ENCODE measurements at regions not wholly inside any gene's neighbourhood (a gene's known extent, or its start where the extent isn't known, plus 50 kb on each side); places are given as distances from the start of the nearest gene placed in this dataset.

- no peaks in the 10 kb centered on the region for H3K36me3 Mint-ChIP-seq
- peaks cover 5 to 18% of the 10 kb centered on the region in 2 donors for H3K9me3 Mint-ChIP-seq
- DNase-seq (ENCODE audit: low spot score in 2 of 2) (peak in 1 of 2 donors; percentile 5), ATAC-seq (peak in 1 of 2 donors; percentile 47)
- H3K27ac Mint-ChIP-seq: peak overlapping the region; percentile 30 to 40
Measured at GRCh38 chr4:38242822-38243387, 282.7 kb downstream of the PTTG2 start.

DNA sequence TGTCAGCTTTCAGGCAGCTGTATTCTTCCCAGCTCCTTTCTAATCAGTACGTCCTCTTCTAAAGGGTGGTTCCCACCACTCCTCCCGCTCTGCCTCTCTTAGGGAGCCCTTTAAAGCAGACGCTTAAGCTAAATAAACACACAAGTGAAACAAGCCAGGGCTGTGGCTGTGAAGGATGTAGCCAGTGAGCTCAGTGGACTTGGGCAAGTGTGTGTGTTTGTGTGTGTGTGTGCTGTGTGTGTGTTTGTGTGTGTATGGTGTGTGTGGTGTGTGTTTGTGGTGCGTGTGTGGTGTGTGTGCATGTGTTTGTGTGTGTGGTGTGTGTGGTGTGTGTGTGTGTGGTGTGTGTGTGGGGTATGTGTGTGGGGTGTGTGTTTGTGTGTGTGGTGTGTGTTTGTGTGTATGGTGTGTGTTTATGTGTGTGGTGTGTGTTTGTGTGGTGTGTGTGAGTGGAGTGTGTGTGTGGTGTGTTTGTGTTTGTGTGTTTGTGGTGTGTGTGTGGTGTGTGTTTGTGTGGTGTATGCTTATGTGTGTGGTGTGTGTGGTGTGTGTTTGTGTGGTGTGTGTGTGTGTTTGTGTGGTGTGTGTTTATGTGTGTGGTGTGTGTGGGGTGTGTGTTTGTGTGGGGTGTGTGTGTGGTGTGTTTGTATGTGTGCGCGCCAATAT lies 283.3 kb downstream of the PTTG2 start:
- ATAC-seq: peak in 1 of 2 donors; percentile 41
- Mint-ChIP-seq H3K9me3 (peaks cover 5 to 18% of the 10 kb centered on the region in 2 donors), H3K27ac (peak overlapping the region in 1 of 2 donors; percentile 30), H3K36me3 (no peaks in the 10 kb centered on the region)
- DNase-seq (ENCODE audit: low spot score in 2 of 2): no peak

DNA sequence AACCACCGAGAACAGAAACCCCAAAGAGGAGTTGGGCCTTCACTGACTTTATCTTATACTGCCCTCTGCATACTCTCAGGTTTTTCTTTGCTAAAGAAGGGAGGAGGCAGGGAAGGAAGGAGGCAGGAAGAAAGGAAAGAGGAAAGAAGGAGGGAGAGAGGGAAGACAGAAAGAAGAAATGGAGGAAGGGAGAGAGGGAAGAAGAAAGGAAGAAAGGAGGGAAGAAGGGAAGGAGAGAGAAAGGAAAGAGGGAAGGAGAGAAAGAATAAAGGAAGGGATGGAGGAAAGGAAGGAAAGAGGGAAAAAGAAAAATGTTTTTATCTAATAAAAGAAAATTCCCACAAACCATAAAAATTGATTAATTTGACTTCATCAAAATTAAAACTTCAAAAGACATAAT lies 294.6 kb downstream of the PTTG2 start:
- Mint-ChIP-seq H3K27ac (no peak overlapping the region), H3K36me3 (peaks cover 15 to 30% of the 10 kb centered on the region in 2 donors), H3K9me3 (peaks cover 13 to 31% of the 10 kb centered on the region in 2 donors)
- ATAC-seq (no peak), DNase-seq (ENCODE audit: low spot score in 2 of 2) (no peak)

DNA sequence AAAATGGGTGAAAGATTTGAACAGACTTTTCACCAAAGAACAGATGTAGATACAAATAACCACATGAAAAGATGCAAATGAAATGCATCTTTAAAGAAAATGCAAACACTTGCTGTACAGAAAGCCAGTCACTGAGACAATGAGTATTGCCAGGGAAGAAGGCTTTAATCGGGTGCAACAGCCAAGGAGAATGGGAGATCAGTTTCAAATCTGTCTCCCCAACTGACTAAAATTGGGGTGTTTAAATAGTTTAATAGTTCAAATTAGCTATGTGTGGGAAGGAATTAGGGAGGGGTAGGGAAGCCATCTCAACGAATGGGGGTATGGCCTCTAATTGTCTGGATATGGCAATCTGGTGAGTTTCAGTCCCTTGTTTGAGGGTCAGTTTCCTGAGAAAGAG lies 295.4 kb downstream of the PTTG2 start:
- H3K36me3 Mint-ChIP-seq: peaks cover 15 to 23% of the 10 kb centered on the region in 2 donors
- ATAC-seq (no peak), DNase-seq (ENCODE audit: low spot score in 2 of 2) (no peak)
- H3K9me3 Mint-ChIP-seq: peaks cover 13 to 24% of the 10 kb centered on the region in 2 donors
- no peak overlapping the region for H3K27ac Mint-ChIP-seq

- ATAC-seq (peak; percentile 41 to 74), DNase-seq (ENCODE audit: low spot score in 2 of 2) (no peak)
- no peaks in the 10 kb centered on the region for H3K9me3 Mint-ChIP-seq
- H3K36me3 Mint-ChIP-seq: no peaks in the 10 kb centered on the region
- no peak overlapping the region for H3K27ac Mint-ChIP-seq
Measured at GRCh38 chr4:38266616-38267015, 306.4 kb downstream of the PTTG2 start.

- Mint-ChIP-seq H3K36me3 (no peaks in the 10 kb centered on the region), H3K27ac (no peak overlapping the region)
- ATAC-seq: no peak
Measured at GRCh38 chr4:38268108-38268820, 308.1 kb downstream of the PTTG2 start.

GRCh38 chr4:38268837-38269236 lies 308.6 kb downstream of the PTTG2 start:
- ATAC-seq: no peak
- no peaks in the 10 kb centered on the region for H3K36me3 Mint-ChIP-seq
- no peak overlapping the region for H3K27ac Mint-ChIP-seq
- no peak for DNase-seq (ENCODE audit: low spot score in 2 of 2)
- no peaks in the 10 kb centered on the region for H3K9me3 Mint-ChIP-seq

More at GRCh38 chr4:38268108-38268820, 308.1 kb downstream of the PTTG2 start:
- no peak for DNase-seq (ENCODE audit: low spot score in 2 of 2)
- H3K9me3 Mint-ChIP-seq: no peaks in the 10 kb centered on the region

DNA sequence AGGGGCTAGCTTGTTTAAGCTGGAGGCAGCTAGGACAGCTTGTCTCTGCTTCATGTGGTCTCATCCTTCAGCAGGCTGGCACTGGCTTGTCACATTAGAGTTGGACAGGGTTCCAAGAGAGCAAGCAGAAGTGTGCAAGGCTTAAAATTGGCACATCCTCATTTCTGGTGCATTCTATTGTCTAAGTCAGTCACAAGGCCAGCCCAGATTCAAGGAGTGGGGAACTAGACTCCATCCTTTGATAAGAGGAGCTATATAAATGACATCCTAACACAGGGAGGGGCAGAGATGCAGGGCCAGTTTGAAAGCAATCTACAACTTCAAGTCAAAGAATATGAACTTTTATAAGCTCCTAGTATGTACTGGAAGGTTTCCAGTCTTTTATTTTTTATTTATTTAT lies 313.2 kb downstream of the PTTG2 start:
- H3K27ac Mint-ChIP-seq: no peak overlapping the region
- DNase-seq (ENCODE audit: low spot score in 2 of 2) (no peak), ATAC-seq (no peak)
- H3K9me3 Mint-ChIP-seq: no peaks in the 10 kb centered on the region
- peaks cover 0 to 9% of the 10 kb centered on the region in 2 donors for H3K36me3 Mint-ChIP-seq

GRCh38 chr4:38275331-38276100 lies 315.3 kb downstream of the PTTG2 start:
- H3K36me3 Mint-ChIP-seq: peaks cover 0 to 9% of the 10 kb centered on the region in 2 donors
- no peak overlapping the region for H3K27ac Mint-ChIP-seq
- no peaks in the 10 kb centered on the region for H3K9me3 Mint-ChIP-seq
- no peak for DNase-seq (ENCODE audit: low spot score in 2 of 2)
- no peak for ATAC-seq

- no peak overlapping the region for H3K27ac Mint-ChIP-seq
- no peaks in the 10 kb centered on the region for H3K9me3 Mint-ChIP-seq
- peaks cover 0 to 9% of the 10 kb centered on the region in 2 donors for H3K36me3 Mint-ChIP-seq
- DNase-seq (ENCODE audit: low spot score in 2 of 2): no peak
- no peak for ATAC-seq
Measured at GRCh38 chr4:38278255-38278654, 318.1 kb downstream of the PTTG2 start.

DNA sequence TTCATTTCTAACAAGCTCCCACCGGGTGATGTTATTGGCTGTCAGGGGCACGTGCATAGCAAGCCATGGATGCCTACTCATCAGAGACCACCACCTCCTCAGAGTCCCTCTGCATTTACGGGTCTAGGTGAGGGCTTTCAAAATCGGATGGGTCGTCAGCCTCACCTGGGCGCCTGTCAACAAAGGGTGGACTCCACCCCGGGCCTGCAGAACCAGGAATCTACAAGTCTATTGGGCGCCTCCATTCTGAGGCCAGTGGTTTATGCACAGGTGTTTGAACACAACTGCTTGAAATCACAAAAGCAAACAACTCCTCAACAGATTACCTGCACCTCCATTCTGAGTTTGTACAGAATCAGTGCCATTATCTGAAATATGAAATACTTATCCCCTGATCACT lies 318.9 kb downstream of the PTTG2 start:
- H3K36me3 Mint-ChIP-seq: peaks cover 0 to 9% of the 10 kb centered on the region in 2 donors
- H3K27ac Mint-ChIP-seq: no peak overlapping the region
- H3K9me3 Mint-ChIP-seq: no peaks in the 10 kb centered on the region
- no peak for DNase-seq (ENCODE audit: low spot score in 2 of 2)
- ATAC-seq: no peak

GRCh38 chr4:38279650-38280322 lies 319.6 kb downstream of the PTTG2 start:
- DNase-seq (ENCODE audit: low spot score in 2 of 2) (no peak), ATAC-seq (no peak)
- Mint-ChIP-seq H3K36me3 (peaks cover 0 to 9% of the 10 kb centered on the region in 2 donors), H3K9me3 (no peaks in the 10 kb centered on the region), H3K27ac (no peak overlapping the region)

DNA sequence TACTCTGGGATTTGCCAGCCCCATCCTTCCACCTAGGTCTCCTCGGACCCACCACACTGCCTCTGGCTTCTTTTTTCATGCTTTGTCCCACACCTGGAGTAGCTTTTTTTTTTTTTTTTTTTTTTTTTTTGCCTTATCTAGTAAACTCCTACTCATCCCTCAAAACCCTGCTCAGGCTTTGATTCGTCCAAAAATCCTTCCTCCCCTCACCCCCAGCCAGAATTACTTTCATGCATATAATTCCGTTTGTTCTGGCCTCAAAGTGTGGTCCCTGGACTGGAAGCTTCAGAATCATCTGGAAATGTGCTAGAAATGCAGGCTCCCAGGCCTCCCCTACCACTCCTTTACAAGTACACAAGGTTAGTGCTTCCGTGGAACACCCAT lies 320.1 kb downstream of the PTTG2 start:
- Mint-ChIP-seq H3K36me3 (peaks cover 0 to 9% of the 10 kb centered on the region in 2 donors), H3K9me3 (no peaks in the 10 kb centered on the region), H3K27ac (no peak overlapping the region)
- no peak for DNase-seq (ENCODE audit: low spot score in 2 of 2)
- no peak for ATAC-seq

DNA sequence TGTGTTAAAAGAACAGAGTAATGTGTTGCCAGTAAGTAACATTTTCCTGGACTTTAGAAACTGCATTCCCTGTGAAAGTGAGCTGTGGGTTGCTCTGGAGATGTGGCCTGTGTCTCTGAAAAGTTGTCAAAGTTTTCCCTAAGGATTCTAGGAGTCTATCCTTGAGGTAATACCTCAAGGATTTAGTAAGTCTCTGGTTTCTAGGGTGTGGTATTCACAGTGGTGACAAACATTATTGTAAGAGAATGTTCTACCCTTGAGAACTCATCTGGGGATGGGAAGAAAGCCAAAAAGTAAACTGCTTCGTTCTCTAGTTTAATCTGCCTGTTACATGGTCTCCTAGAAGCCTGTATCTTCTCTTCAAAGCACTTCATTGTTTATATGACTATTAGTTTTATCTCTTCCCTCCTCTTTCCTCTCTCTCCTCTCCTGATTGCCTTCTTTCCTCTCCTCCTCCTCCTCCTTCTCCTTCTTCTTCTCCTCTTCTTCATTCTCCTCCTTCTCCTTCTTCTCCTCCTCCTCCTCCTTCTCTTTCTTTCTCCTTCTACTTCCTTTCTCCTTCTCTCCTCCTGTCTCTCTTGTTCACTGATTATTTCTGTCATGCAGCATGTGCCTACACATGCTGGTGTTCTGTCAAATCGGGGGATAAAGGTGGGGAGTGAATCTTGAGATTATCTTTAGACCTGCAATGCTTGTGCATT lies 321.3 kb downstream of the PTTG2 start:
- H3K27ac Mint-ChIP-seq: peak overlapping the region; percentile 24 to 31
- H3K36me3 Mint-ChIP-seq: peaks cover 0 to 9% of the 10 kb centered on the region in 2 donors
- DNase-seq (ENCODE audit: low spot score in 2 of 2) (no peak), ATAC-seq (no peak)
- no peaks in the 10 kb centered on the region for H3K9me3 Mint-ChIP-seq

- H3K9me3 Mint-ChIP-seq: no peaks in the 10 kb centered on the region
- ATAC-seq: peak in 1 of 2 donors; percentile 58
- DNase-seq (ENCODE audit: low spot score in 2 of 2): no peak
- H3K36me3 Mint-ChIP-seq: no peaks in the 10 kb centered on the region
- H3K27ac Mint-ChIP-seq: no peak overlapping the region
Measured at GRCh38 chr4:38283724-38284123, 323.5 kb downstream of the PTTG2 start.
